HG02610 (cell line): ENCODE measurements at regions not wholly inside any gene's neighbourhood (a gene's known extent, or its start where the extent isn't known, plus 50 kb on each side); places are given as distances from the start of the nearest gene placed in this dataset.

ENCODE experiments used
- ATAC-seq: cut with Tn5 transposase; IDR thresholded peaks from one replicate; pipeline ENCODE4 v1.9.1; 2021; ENCODE audit warnings: mild to moderate bottlenecking, moderate library complexity; ENCODE audit not compliant: unreplicated experiment

- peak; percentile 63 for ATAC-seq
Observed at GRCh38 chr13:95494082-95494681, 58.3 kb upstream of the CLDN10 start.

- ATAC-seq, result no peak
Observed at GRCh38 chr13:95496485-95496884, 56.0 kb upstream of the CLDN10 start.

- ATAC-seq, result no peak
Observed at GRCh38 chr13:95497381-95497807, 55.1 kb upstream of the CLDN10 start.

- no peak for ATAC-seq
Observed at GRCh38 chr13:95498886-95499285, 53.6 kb upstream of the CLDN10 start.

GRCh38 chr13:95499811-95500712 lies 52.5 kb upstream of the CLDN10 start:
- ATAC-seq, result no peak

- no peak for ATAC-seq
Observed at GRCh38 chr13:95502216-95502615, 50.3 kb upstream of the CLDN10 start.
